ENCODE measurements at regions not wholly inside any gene's neighbourhood (a gene's known extent, or its start where the extent isn't known, plus 50 kb on each side); places are given as distances from the start of the nearest gene placed in this dataset.
A peak's percentile ranks its signal among the peaks of the same experiment; 100 is the strongest.
"Not testable (repeated sequence)": the region's sequence is repeated elsewhere in the genome, so short reads cannot be mapped to it uniquely, and the experiment has no call there.

DNA sequence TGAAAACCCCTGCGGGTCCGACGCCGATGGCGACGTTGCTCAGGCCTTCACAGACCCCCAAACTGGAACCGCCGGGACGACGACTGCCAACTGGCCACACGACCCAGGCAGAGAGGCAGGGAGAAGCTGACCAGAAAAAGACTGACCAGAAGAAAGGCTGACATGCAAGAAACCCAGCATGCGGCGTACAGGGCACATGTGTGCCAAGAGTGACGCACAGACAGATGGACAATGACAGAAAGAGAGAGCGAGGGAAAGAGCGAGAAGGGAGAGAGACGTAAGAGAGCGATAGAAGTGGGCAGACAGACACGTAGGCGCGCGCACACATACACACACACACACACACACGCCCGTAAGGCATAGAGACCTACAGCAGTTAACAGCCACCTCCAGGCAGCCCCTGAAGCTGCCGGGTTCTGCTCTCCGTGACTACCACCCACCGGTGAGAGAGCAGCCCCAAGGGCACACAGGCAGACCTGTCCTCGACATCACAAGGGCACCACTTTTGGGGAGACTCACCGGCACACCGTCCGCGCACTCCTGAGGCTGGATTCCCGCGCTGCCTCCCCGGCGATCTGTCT, 67.2 kb upstream of the ZNF527 start:
- DNase-seq (ENCODE audit: low read depth in 2 of 2): no peak

GRCh38 chr19:37304190-37304883, 66.6 kb upstream of the ZNF527 start:
- DNase-seq (ENCODE audit: low read depth in 2 of 2): no peak

- DNase-seq (ENCODE audit: low read depth in 2 of 2): no peak
Measured at GRCh38 chr19:37304884-37305255, 66.0 kb upstream of the ZNF527 start.

DNA sequence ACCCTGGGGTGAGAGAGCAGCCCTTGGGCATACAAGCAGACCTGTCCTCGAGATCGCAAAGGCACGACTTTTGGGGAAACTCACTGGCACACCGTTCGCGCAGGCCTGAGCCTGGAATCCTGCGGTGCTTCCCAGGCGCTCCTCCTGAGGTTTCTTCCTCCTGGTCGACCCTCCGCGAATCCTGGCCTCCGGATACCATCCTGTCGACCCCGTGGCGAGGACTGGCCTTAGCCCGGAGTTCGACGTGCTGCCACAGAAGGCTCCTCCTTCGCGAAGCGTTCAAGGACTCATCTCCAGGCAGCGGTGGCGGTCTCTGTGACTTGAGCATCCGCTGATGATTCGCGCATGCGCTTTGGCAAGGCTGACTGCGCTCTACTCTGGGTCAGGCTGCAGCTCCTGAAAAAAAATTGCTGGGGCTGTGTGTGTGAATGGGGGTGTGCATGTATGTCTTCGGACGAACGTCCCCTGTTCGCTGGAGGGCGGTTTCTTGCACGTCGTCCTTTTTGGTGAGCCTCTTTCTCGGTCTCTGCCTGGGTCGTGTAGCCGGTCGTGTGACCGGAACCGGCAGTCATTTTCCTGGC, 64.4 kb upstream of the ZNF527 start:
- no peak for DNase-seq (ENCODE audit: low read depth in 2 of 2)

DNA sequence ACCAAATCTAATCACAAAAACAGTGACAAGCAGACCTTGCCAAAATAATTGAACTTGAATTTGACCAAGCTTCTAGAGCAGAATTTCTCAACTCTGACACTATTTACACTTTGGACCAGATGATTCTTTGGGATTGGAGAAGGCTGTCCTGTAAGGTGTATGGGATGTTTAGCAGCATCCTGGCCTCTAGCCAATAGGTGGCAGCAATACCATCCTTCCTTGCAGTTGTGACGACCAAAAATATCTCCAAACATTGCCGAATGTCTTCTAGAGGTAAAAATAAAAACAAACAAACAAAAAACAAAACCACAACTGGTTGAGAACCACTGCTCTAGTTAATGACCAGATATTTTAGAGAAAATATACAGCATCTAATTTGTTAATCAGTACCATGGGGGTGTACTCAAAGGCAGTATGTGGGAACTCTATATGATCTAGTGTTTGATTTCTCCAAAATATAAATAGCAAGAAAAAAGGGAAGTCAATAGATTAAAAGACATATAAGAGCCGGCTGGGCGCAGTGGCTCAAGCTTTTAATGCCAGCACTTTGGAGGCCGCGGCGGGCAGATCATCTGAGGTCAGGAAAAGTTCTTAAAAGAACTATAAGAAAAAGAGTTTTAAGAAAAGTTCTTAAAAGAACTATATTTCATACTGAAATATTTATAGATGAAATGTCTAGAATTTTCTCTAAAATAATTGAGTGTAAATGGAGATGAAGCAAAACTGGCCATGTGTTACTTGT, 60.9 kb upstream of the ZNF527 start:
- DNase-seq (ENCODE audit: low read depth in 2 of 2): no peak

- DNase-seq (ENCODE audit: low read depth in 2 of 2): not testable (repeated sequence)
Measured at GRCh38 chr19:37312531-37313334, 58.2 kb upstream of the ZNF527 start.

DNA sequence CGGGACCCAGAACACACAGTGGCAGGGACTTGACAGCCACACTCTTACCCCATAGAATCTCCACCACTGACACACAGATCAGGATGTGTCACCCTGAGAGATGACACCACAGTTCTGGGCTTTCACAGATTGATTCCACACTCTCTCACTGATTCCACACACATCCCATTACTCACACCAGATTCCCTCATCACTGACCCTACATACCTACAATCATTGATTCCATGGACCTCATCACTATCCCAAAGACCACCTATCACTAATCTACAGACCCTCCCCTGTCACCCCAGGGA, 57.6 kb upstream of the ZNF527 start:
- no peak for DNase-seq (ENCODE audit: low read depth in 2 of 2)

GRCh38 chr19:37317403-37318209, 53.3 kb upstream of the ZNF527 start:
- peak; percentile 96 for DNase-seq (ENCODE audit: low read depth in 2 of 2)

DNA sequence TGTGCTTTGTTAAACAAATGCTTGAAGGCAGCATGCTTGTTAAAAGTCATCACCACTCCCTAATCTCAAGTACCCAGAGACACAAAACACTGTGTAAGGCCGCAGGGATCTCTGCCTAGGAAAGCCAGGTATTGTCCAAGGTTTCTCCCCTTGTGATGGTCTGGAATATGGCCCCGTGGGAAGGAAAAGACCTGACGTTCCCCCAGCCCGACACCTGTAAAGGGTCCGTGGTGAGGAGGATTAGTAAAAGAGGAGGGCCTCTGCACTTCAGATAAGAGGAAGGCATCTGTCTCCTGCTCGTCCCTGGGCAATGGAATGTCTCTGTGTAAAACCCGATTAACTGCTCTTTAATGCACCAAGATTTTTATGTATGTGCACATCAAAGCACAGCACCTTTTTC, 49.9 kb upstream of the ZNF527 start:
- DNase-seq (ENCODE audit: low read depth in 2 of 2): not testable (repeated sequence)
